Testis (tissue), 2 donors: ENCODE measurements at regions not wholly inside any gene's neighbourhood (a gene's known extent, or its start where the extent isn't known, plus 50 kb on each side); places are given as distances from the start of the nearest gene placed in this dataset.

Experiments
- DNase-seq: peaks from one replicate; pipeline ENCODE4 v3.0.0-alpha.2; 2019
- H3K27ac ChIP-seq, 2 donors: fragments of 200-600 bp; sonication (generic); one replicate each; pipeline ENCODE4 v1.5.1; 2019
- H3K27me3 ChIP-seq: fragments of 200-600 bp; sonication (generic); one replicate; pipeline ENCODE4 v1.5.1; 2019
- H3K36me3 ChIP-seq: fragments of 200-600 bp; sonication (generic); one replicate; pipeline ENCODE4 v1.5.1; 2017; ENCODE audit warnings: low read depth; ENCODE audit errors: missing control alignments
- H3K4me1 ChIP-seq: fragments of 200-600 bp; sonication (generic); one replicate; pipeline ENCODE4 v1.5.1; 2019
- H3K4me3 ChIP-seq, 2 donors: fragments of 200-600 bp; sonication (generic); one replicate each; pipeline ENCODE4 v1.5.1; 2017 to 2019
- H3K9me3 ChIP-seq: fragments of 200-600 bp; sonication (generic); one replicate; pipeline ENCODE4 v1.5.1; 2017
- POLR2A ChIP-seq: fragments of 450-650 bp; IDR thresholded peaks from one replicate; pipeline ENCODE4 v1.6.1; 2017; ENCODE audit warnings: antibody characterized with exemption, mild to moderate bottlenecking, moderate library complexity
- WGBS, 2 donors: methylation state at CpG; one replicate each; pipeline ENCODE4 v1.1.5; 2018; 5-methylcytosine and 5-hydroxymethylcytosine counted together
- intact Hi-C: fragments of 100-400 bp; cut with DNase I; formaldehyde crosslinking; loops from one replicate; pipeline ENCODE4 v1.15.1; 2023; ENCODE audit warnings: low total_unique reads
- TF ChIP-seq, protein P1 (sequence below), 3 experiments: fragments of 450-650 bp in 2 of 3; fragments of 200-600 bp in 1 of 3; sonication (generic) in 1 of 3; IDR thresholded peaks; one replicate each; pipeline ENCODE4 v1.5.1; 2016 to 2019; ENCODE audit warnings: antibody characterized with exemption in 3 of 3, mild to moderate bottlenecking in 2 of 3, moderate library complexity in 1 of 3

DNA sequence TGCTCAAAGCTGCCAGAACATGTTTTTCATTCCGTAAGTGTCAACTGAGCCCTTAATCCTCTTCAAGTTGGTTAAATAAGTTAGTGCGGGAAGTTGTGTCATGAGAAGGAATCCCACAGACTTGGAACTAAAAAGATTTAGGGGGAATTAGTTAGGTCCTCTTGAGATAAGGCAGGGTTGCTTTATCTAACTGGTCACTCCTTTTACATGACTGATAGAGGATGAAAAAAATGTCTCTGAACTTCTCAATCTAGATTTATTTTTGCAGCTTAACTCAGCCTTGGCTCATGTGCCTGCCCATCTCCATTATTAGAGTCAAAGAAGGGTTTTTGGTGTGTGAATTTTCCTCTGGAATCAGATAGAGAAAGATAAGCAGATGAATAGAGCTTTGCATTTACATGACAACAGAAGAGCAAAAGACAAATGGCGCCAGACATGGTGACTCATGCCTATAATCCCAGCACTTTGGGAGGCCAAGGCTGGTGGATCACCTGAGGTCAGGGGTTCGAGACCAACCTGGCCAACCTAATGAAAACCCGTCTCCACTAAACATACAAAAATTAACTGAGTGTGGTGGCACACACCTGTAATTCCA, 882.9 kb downstream of the RPA4 start:
- no peaks in the 10 kb centered on the region for H3K4me1 ChIP-seq
- intact Hi-C loops, result no loop called here
- H3K4me3 ChIP-seq, result no peak overlapping the region
- H3K9me3 ChIP-seq, result no peaks in the 10 kb centered on the region
- no peak overlapping the region for H3K27ac ChIP-seq
- TF ChIP-seq POLR2A, result no peak
- TF ChIP-seq, protein P1, sequence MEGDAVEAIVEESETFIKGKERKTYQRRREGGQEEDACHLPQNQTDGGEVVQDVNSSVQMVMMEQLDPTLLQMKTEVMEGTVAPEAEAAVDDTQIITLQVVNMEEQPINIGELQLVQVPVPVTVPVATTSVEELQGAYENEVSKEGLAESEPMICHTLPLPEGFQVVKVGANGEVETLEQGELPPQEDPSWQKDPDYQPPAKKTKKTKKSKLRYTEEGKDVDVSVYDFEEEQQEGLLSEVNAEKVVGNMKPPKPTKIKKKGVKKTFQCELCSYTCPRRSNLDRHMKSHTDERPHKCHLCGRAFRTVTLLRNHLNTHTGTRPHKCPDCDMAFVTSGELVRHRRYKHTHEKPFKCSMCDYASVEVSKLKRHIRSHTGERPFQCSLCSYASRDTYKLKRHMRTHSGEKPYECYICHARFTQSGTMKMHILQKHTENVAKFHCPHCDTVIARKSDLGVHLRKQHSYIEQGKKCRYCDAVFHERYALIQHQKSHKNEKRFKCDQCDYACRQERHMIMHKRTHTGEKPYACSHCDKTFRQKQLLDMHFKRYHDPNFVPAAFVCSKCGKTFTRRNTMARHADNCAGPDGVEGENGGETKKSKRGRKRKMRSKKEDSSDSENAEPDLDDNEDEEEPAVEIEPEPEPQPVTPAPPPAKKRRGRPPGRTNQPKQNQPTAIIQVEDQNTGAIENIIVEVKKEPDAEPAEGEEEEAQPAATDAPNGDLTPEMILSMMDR (IDR thresholded peaks at IDR 0.05), result no peak
- H3K27me3 ChIP-seq, result no peaks in the 10 kb centered on the region
- H3K36me3 ChIP-seq, result no peaks in the 10 kb centered on the region
- DNase-seq, result no peak
- 76 to 91% methylated on average over 5 of the region's 5 CpGs for WGBS, 2 donors

DNA sequence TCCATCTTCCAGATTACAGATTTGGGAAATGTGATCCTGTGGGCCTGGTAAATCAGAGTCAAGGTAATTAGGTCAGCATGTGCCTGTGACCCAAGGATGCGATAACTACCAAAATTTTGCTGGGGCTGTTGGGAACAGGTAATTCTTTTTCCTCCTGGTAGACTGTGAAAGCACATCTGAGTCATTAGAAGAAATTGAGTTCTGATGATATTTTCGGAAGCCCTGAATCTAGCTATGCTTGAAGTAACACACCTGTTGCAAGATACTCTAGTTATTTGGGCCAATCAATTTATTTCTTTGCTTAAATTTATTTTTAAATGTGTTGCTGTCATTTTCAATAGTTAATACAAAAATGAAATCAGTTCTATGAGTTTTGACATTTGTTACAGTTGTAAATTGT, 903.6 kb downstream of the RPA4 start:
- no peak overlapping the region for H3K4me3 ChIP-seq
- no peaks in the 10 kb centered on the region for H3K4me1 ChIP-seq
- DNase-seq, result no peak
- TF ChIP-seq, protein P1 (IDR thresholded peaks at IDR 0.05), result no peak
- no peak for TF ChIP-seq POLR2A
- intact Hi-C loops, result no loop called here
- no peaks in the 10 kb centered on the region for H3K27me3 ChIP-seq
- WGBS, 2 donors, result 92 to 93% methylated on average over 2 of the region's 2 CpGs
- H3K9me3 ChIP-seq, result no peaks in the 10 kb centered on the region
- no peaks in the 10 kb centered on the region for H3K36me3 ChIP-seq
- H3K27ac ChIP-seq, result no peak overlapping the region

DNA sequence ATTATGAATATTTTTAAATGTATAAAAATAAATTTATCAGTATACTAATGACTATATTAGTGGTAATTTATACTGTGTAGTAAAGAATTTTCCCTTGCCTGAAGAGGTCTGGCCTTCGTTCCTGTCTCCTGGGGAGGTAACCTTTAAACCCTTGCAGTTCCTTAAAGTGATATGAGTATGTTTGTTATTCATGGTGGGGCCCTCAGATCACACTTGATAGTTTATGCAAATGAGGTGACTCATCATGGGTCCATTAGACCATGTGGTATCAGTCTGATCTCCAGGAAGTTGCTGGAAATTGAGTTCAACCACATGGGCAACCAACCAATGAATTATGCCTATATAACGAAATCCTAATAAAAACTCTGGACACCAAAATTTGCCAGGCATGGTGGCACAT, 904.1 kb downstream of the RPA4 start:
- H3K4me3 ChIP-seq, result no peak overlapping the region
- 92 to 100% methylated on average over 1 to 2 of the region's 2 CpGs for WGBS, 2 donors
- no peak overlapping the region for H3K27ac ChIP-seq
- no peaks in the 10 kb centered on the region for H3K9me3 ChIP-seq
- no peaks in the 10 kb centered on the region for H3K27me3 ChIP-seq
- H3K4me1 ChIP-seq, result no peaks in the 10 kb centered on the region
- intact Hi-C loops, result no loop called here
- no peak for TF ChIP-seq POLR2A
- TF ChIP-seq, protein P1 (IDR thresholded peaks at IDR 0.05), result no peak
- DNase-seq, result no peak
- H3K36me3 ChIP-seq, result no peaks in the 10 kb centered on the region

DNA sequence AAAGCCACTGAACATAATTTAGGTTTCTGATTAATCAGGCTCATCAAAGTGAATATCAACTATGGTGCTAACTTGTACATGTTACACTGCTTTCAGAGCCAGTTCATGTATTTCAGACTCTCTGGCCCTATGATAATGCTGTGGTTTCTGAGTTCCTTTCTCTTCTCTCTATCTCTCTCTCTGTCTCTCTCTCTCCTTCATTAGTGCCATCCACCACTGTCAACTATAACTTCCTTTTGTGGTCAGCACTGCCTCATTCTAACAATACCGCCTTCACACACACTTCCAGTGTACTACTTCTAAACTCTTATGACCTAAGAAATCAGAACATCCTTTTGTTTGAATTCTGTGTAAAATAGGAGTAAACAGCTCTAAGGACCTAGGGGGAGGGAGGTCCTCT, 907.1 kb downstream of the RPA4 start:
- Histone ChIP-seq H3K9me3 (no peaks in the 10 kb centered on the region), H3K4me1 (no peaks in the 10 kb centered on the region), H3K27me3 (no peaks in the 10 kb centered on the region), H3K36me3 (no peaks in the 10 kb centered on the region), H3K4me3 (no peak overlapping the region), H3K27ac (no peak overlapping the region)
- TF ChIP-seq, protein P1 (IDR thresholded peaks at IDR 0.05), result no peak
- TF ChIP-seq POLR2A, result no peak
- 100% methylated on average over 1 of the region's 1 CpG for WGBS, 2 donors
- no peak for DNase-seq
- intact Hi-C loops, result no loop called here

DNA sequence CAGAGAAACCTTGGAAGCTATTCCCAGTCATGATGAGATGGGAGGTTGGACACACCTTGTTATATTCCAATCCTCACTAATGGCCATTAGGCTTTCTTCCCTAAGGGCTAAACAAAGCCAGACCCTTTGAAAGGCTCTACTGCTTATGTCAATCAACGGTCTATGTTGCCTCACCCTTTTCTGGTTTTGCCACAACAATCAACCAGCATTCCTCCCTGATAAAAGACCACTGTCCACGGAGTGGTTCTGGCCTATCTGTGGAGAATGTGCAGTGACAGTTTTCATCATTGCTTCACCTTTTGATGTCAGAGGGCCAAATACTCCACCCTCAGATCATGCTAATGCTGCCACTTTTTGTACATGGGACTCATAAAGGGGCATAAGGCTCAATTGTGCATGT, 913.4 kb downstream of the RPA4 start:
- no peaks in the 10 kb centered on the region for H3K9me3 ChIP-seq
- no peak for DNase-seq
- H3K27me3 ChIP-seq, result no peaks in the 10 kb centered on the region
- intact Hi-C loops, result no loop called here
- no peak overlapping the region for H3K27ac ChIP-seq
- TF ChIP-seq POLR2A, result no peak
- TF ChIP-seq, protein P1 (IDR thresholded peaks at IDR 0.05), result no peak
- no peak overlapping the region for H3K4me3 ChIP-seq
- H3K36me3 ChIP-seq, result no peaks in the 10 kb centered on the region
- WGBS, 2 donors, result 82 to 100% methylated on average over 1 to 2 of the region's 2 CpGs
- no peaks in the 10 kb centered on the region for H3K4me1 ChIP-seq
